Nephron (organoid): ENCODE measurements at regions not wholly inside any gene's neighbourhood (a gene's known extent, or its start where the extent isn't known, plus 50 kb on each side); places are given as distances from the start of the nearest gene placed in this dataset.
"Not testable (repeated sequence)": the region's sequence is repeated elsewhere in the genome, so short reads cannot be mapped to it uniquely, and the experiment has no call there.

Experiments
- H3K27ac Mint-ChIP-seq, 3 experiments: 2 replicates each; pipeline ENCODE4 v1.8.0; 2020; ENCODE audit warnings: mixed read lengths in 3 of 3, mild to moderate bottlenecking in 2 of 3, moderate library complexity in 1 of 3
- H3K27me3 Mint-ChIP-seq: 2 replicates; pipeline ENCODE4 v1.8.0; 2021; ENCODE audit warnings: low read depth, mild to moderate bottlenecking, moderate library complexity, mixed read lengths
- H3K36me3 Mint-ChIP-seq: 2 replicates; pipeline ENCODE4 v1.8.0; 2020; ENCODE audit warnings: low read depth, mixed read lengths
- H3K4me1 Mint-ChIP-seq: 2 replicates; pipeline ENCODE4 v1.8.0; 2020; ENCODE audit warnings: mixed read lengths
- H3K4me3 Mint-ChIP-seq, 3 experiments: 2 replicates each; pipeline ENCODE4 v1.8.0; 2020; ENCODE audit warnings: mild to moderate bottlenecking in 3 of 3, mixed read lengths in 3 of 3, moderate library complexity in 2 of 3
- H3K9me3 Mint-ChIP-seq: 2 replicates; pipeline ENCODE4 v1.8.0; 2020; ENCODE audit warnings: mixed read lengths
- TF ChIP-seq, protein P1 (sequence below), 3 experiments: fragments of 200-600 bp; sonication (generic); IDR thresholded peaks; one replicate each; pipeline ENCODE4 v1.5.0; 2021; ENCODE audit warnings: antibody characterized with exemption in 3 of 3; ENCODE audit not compliant: unreplicated experiment in 3 of 3

- peaks cover 17% of the 10 kb centered on the region for H3K27me3 Mint-ChIP-seq
- H3K4me3 Mint-ChIP-seq, result no peak overlapping the region
- H3K27ac Mint-ChIP-seq, result no peak overlapping the region
- H3K9me3 Mint-ChIP-seq, result peaks cover 6% of the 10 kb centered on the region
- no peaks in the 10 kb centered on the region for H3K4me1 Mint-ChIP-seq
- no peaks in the 10 kb centered on the region for H3K36me3 Mint-ChIP-seq
- TF ChIP-seq, protein P1, sequence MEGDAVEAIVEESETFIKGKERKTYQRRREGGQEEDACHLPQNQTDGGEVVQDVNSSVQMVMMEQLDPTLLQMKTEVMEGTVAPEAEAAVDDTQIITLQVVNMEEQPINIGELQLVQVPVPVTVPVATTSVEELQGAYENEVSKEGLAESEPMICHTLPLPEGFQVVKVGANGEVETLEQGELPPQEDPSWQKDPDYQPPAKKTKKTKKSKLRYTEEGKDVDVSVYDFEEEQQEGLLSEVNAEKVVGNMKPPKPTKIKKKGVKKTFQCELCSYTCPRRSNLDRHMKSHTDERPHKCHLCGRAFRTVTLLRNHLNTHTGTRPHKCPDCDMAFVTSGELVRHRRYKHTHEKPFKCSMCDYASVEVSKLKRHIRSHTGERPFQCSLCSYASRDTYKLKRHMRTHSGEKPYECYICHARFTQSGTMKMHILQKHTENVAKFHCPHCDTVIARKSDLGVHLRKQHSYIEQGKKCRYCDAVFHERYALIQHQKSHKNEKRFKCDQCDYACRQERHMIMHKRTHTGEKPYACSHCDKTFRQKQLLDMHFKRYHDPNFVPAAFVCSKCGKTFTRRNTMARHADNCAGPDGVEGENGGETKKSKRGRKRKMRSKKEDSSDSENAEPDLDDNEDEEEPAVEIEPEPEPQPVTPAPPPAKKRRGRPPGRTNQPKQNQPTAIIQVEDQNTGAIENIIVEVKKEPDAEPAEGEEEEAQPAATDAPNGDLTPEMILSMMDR (IDR thresholded peaks at IDR 0.05; ENCODE audit: unreplicated experiment in 3 of 3), result no peak
Measured at GRCh38 chr7:4527988-4528636, 154.0 kb upstream of the FOXK1 start.

DNA sequence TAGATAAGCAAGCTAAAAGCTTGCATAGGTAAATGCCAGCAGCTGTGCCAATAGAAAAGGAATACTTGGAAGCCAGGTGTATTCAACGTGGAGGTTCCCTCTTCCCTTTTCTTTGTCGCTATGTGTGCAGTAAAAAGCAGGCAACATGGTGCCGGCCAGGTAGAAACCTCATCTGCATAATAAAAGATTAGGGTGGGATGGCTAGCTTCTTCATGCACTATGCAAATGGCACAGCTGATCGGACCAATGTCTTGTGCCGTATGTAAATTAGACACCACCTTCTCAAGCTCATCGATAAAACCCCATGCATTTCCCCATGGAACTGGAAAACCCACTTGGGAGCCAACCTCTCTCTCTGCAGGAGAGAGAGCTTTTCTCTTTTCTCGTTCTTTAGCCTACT is 150.9 kb upstream of the FOXK1 start:
- no peaks in the 10 kb centered on the region for H3K36me3 Mint-ChIP-seq
- H3K9me3 Mint-ChIP-seq, result peaks cover 9% of the 10 kb centered on the region
- H3K27ac Mint-ChIP-seq, result no peak overlapping the region
- TF ChIP-seq, protein P1 (IDR thresholded peaks at IDR 0.05; ENCODE audit: unreplicated experiment in 3 of 3), result no peak
- peaks cover 11% of the 10 kb centered on the region for H3K27me3 Mint-ChIP-seq
- H3K4me1 Mint-ChIP-seq, result no peaks in the 10 kb centered on the region
- no peak overlapping the region for H3K4me3 Mint-ChIP-seq

- not testable (repeated sequence) for H3K4me3 Mint-ChIP-seq, H3K4me1 Mint-ChIP-seq, H3K27me3 Mint-ChIP-seq, H3K36me3 Mint-ChIP-seq, H3K27ac Mint-ChIP-seq, H3K9me3 Mint-ChIP-seq
Measured at GRCh38 chr7:4533339-4533738, 148.8 kb upstream of the FOXK1 start.

GRCh38 chr7:4549681-4550080 is 132.4 kb upstream of the FOXK1 start:
- Mint-ChIP-seq H3K36me3 (no peaks in the 10 kb centered on the region), H3K4me1 (no peaks in the 10 kb centered on the region), H3K4me3 (no peak overlapping the region), H3K27me3 (peaks cover 4% of the 10 kb centered on the region), H3K9me3 (peaks cover 22% of the 10 kb centered on the region), H3K27ac (no peak overlapping the region)
- TF ChIP-seq, protein P1 (IDR thresholded peaks at IDR 0.05; ENCODE audit: unreplicated experiment in 3 of 3), result no peak

DNA sequence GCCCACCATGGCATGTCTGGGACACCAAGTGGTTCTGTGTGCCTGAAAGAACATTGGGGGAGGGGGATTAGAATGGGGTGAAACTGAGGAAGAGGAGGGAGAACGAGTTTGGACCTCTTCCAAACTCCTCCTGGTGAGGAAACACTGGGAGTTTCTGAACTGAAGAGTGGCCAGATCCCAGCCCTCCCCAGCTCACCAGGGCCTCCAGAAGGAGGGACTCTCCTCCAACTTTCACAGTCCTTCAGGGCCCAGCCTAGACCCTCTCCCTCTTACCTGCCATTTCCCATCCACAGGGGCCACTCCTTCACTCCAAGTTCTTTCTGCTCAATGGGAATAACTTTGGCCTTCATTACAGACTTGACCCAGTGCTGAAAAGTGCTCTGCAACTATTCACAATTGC is 132.0 kb upstream of the FOXK1 start:
- H3K4me1 Mint-ChIP-seq, result no peaks in the 10 kb centered on the region
- peaks cover 26% of the 10 kb centered on the region for H3K9me3 Mint-ChIP-seq
- H3K27me3 Mint-ChIP-seq, result peaks cover 4% of the 10 kb centered on the region
- H3K4me3 Mint-ChIP-seq, result no peak overlapping the region
- no peaks in the 10 kb centered on the region for H3K36me3 Mint-ChIP-seq
- no peak overlapping the region for H3K27ac Mint-ChIP-seq
- TF ChIP-seq, protein P1 (IDR thresholded peaks at IDR 0.05; ENCODE audit: unreplicated experiment in 3 of 3), result no peak

DNA sequence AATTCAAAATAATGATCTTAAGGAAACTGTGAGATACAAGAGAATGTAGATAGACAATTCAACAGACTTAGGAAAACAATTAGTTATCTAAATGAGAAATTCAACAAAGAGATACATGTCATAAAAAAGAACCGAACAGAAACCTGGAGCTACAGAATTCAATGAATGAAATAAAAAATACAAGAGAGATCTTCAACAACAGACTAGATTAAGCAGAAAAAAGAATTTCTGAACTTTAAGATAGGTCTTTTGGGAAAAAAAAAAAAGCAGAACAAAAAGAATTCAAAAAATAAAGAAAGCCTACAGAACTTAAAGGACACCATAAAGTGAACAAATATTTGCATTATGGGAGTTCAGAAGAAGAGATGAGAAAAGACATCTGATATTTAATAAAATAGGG is 129.1 kb upstream of the FOXK1 start:
- H3K27me3 Mint-ChIP-seq, result peaks cover 4% of the 10 kb centered on the region
- H3K36me3 Mint-ChIP-seq, result no peaks in the 10 kb centered on the region
- TF ChIP-seq, protein P1 (IDR thresholded peaks at IDR 0.05; ENCODE audit: unreplicated experiment in 3 of 3), result no peak
- H3K4me1 Mint-ChIP-seq, result no peaks in the 10 kb centered on the region
- no peak overlapping the region for H3K27ac Mint-ChIP-seq
- H3K4me3 Mint-ChIP-seq, result no peak overlapping the region
- peaks cover 42% of the 10 kb centered on the region for H3K9me3 Mint-ChIP-seq
